OCI-LY3 (cell line): ENCODE measurements at regions not wholly inside any gene's neighbourhood (a gene's known extent, or its start where the extent isn't known, plus 50 kb on each side); places are given as distances from the start of the nearest gene placed in this dataset.

ENCODE experiments used
- H2AFZ ChIP-seq: fragments of 200-600, 300-600 bp; shearing (Covaris generic); 2 replicates; pipeline ENCODE4 v1.6.0; 2014; ENCODE audit warnings: antibody characterized with exemption, low read depth, low read length
- H3K27ac ChIP-seq: fragments of 200-600, 300-600 bp; sonication (generic); 2 replicates; pipeline ENCODE4 v1.5.1; 2014; ENCODE audit warnings: mild to moderate bottlenecking, low read length, moderate library complexity, mixed read lengths
- H3K27me3 ChIP-seq: fragments of 200-600, 300-600 bp; sonication (generic); 2 replicates; pipeline ENCODE4 v1.6.1; 2014; ENCODE audit warnings: low read depth, low read length, mixed read lengths
- H3K36me3 ChIP-seq: fragments of 200-600, 300-600 bp; sonication (generic); replicated peaks from 2 replicates; pipeline ENCODE3; 2014; ENCODE audit warnings: low read depth, low read length, mixed read lengths
- H3K4me1 ChIP-seq: fragments of 300-600, 200-600 bp; sonication (generic); 2 replicates; pipeline ENCODE4 v1.6.1; 2014; ENCODE audit warnings: low read length, mixed read lengths
- H3K4me2 ChIP-seq: fragments of 200-600, 300-600 bp; sonication (generic); 2 replicates; pipeline ENCODE4 v1.6.1; 2014; ENCODE audit warnings: low read length, mixed read lengths
- H3K4me3 ChIP-seq: fragments of 300-600, 200-600 bp; sonication (generic); 2 replicates; pipeline ENCODE4 v1.5.1; 2014; ENCODE audit warnings: antibody characterized with exemption, mild to moderate bottlenecking, low read length, moderate library complexity
- H3K79me2 ChIP-seq: fragments of 300-600, 200-600 bp; shearing (Covaris generic); 2 replicates; pipeline ENCODE4 v1.6.1; 2014; ENCODE audit warnings: mild to moderate bottlenecking, low read length, mixed read lengths
- H3K9ac ChIP-seq: fragments of 300-600, 200-600 bp; shearing (Covaris generic); 2 replicates; pipeline ENCODE4 v1.6.0; 2014; ENCODE audit warnings: mild to moderate bottlenecking, low read length, moderate library complexity
- H3K9me3 ChIP-seq: fragments of 200-600, 300-600 bp; shearing (Covaris generic); 2 replicates; pipeline ENCODE4 v1.6.1; 2014; ENCODE audit warnings: low read length, mixed read lengths; ENCODE audit not compliant: insufficient read depth
- H4K20me1 ChIP-seq: fragments of 200-600, 300-600 bp; sonication (generic); 2 replicates; pipeline ENCODE4 v1.6.1; 2016; ENCODE audit warnings: low read length, mixed read lengths; ENCODE audit not compliant: insufficient read depth
- EZH2phosphoT487 ChIP-seq: fragments of 200-600 bp; shearing (Covaris generic); IDR thresholded peaks from 2 replicates; pipeline ENCODE4 v1.6.1; 2018; ENCODE audit warnings: antibody characterized with exemption, mixed run types, low read depth
- TF ChIP-seq, protein P1 (sequence below): fragments of 200-600, 300-600 bp; sonication (generic); IDR thresholded peaks from 2 replicates; pipeline ENCODE4 v1.5.1; 2014; ENCODE audit warnings: antibody characterized with exemption, low read length, low read depth

- peaks cover 30% of the 10 kb centered on the region for H3K4me1 ChIP-seq
- TF ChIP-seq EZH2phosphoT487: no peak
- TF ChIP-seq, protein P1, sequence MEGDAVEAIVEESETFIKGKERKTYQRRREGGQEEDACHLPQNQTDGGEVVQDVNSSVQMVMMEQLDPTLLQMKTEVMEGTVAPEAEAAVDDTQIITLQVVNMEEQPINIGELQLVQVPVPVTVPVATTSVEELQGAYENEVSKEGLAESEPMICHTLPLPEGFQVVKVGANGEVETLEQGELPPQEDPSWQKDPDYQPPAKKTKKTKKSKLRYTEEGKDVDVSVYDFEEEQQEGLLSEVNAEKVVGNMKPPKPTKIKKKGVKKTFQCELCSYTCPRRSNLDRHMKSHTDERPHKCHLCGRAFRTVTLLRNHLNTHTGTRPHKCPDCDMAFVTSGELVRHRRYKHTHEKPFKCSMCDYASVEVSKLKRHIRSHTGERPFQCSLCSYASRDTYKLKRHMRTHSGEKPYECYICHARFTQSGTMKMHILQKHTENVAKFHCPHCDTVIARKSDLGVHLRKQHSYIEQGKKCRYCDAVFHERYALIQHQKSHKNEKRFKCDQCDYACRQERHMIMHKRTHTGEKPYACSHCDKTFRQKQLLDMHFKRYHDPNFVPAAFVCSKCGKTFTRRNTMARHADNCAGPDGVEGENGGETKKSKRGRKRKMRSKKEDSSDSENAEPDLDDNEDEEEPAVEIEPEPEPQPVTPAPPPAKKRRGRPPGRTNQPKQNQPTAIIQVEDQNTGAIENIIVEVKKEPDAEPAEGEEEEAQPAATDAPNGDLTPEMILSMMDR: no peak
- H3K9me3 ChIP-seq: no peaks in the 10 kb centered on the region
- no peak overlapping the region for H3K4me2 ChIP-seq
- H3K27ac ChIP-seq: no peak overlapping the region
- no peaks in the 10 kb centered on the region for H3K27me3 ChIP-seq
- H3K9ac ChIP-seq: no peak overlapping the region
- no peaks in the 10 kb centered on the region for H4K20me1 ChIP-seq
- H2AFZ ChIP-seq: no peak overlapping the region
- no peaks in the 10 kb centered on the region for H3K36me3 ChIP-seq
- H3K4me3 ChIP-seq: no peak overlapping the region
- H3K79me2 ChIP-seq: no peaks in the 10 kb centered on the region
Measured at GRCh38 chr7:106565428-106565827, 95.5 kb downstream of the CCDC71L start.

DNA sequence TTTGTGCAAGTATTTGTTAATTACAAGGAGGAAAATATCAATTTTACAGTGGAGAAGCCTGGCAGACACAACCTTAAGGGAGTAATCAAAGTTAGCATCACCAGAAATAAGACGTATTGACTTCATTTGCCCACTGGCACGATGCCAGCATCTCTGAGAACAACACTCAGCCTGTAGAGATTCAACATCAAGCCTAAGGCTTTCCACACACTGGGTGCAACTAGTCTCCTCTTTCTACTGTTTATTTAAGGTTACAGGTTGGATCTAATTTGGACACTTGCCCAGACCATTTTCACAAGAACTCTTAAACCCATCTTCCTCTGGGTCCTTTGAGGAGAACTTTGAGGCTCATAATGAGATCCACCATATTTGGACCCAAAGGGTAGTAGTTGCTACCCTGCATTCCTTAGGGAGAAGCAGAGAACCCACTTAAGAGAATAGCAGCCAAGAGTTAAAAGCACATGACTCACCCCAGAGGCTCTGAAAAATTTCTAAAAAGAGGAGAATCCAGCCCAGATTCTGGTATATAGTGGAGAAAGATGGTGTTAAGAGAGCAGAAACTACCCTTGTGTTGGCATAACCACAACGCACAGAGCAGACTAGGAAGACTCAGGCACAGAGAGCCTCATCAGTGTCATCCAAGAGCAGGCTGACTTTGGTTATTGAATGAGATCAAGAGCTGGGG is 97.3 kb downstream of the CCDC71L start:
- no peaks in the 10 kb centered on the region for H3K9me3 ChIP-seq
- H2AFZ ChIP-seq: no peak overlapping the region
- no peaks in the 10 kb centered on the region for H3K79me2 ChIP-seq
- H3K4me1 ChIP-seq: peaks cover 19% of the 10 kb centered on the region
- H3K9ac ChIP-seq: no peak overlapping the region
- no peaks in the 10 kb centered on the region for H3K27me3 ChIP-seq
- TF ChIP-seq EZH2phosphoT487: no peak
- TF ChIP-seq, protein P1: no peak
- no peak overlapping the region for H3K4me2 ChIP-seq
- H3K27ac ChIP-seq: no peak overlapping the region
- no peak overlapping the region for H3K4me3 ChIP-seq
- no peaks in the 10 kb centered on the region for H4K20me1 ChIP-seq
- no peaks in the 10 kb centered on the region for H3K36me3 ChIP-seq

DNA sequence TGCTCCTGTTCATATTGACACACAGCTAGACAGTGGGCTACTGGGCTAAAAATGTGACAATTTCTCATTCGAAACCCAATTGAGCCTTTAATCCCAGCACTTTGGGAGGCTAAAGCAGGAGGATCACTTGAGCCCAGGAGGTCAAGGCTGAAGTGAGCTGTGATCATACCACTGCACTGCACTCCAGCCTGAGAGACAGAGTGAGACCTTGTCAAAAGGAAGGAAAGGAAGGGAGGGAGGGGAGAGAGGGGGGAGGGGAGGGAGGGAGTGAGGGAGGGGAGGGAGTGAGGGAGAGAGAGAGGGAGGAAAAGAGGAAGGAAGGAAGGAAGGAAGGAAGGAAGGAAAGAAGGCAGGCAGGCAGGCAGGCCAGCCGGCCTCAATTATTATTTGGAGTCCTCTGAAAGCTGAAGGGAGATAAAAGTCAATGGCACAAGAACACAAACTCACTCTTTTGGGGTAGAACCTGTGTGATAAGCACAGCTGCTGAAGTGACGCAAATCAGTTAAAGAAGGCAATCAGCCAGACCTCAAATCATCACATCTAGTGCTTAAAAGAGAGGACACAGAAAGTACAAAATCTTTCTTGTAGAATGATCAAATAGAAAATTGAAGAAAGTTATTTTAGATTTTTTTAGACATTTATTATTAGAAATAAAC is 98.1 kb downstream of the CCDC71L start:
- Histone ChIP-seq H3K4me2 (no peak overlapping the region), H3K9me3 (no peaks in the 10 kb centered on the region), H3K4me1 (peaks cover 13% of the 10 kb centered on the region), H3K4me3 (no peak overlapping the region), H3K27ac (no peak overlapping the region), H3K9ac (no peak overlapping the region), H3K79me2 (no peaks in the 10 kb centered on the region), H2AFZ (no peak overlapping the region), H3K36me3 (no peaks in the 10 kb centered on the region), H3K27me3 (no peaks in the 10 kb centered on the region), H4K20me1 (no peaks in the 10 kb centered on the region)
- TF ChIP-seq, protein P1: no peak
- TF ChIP-seq EZH2phosphoT487: no peak

DNA sequence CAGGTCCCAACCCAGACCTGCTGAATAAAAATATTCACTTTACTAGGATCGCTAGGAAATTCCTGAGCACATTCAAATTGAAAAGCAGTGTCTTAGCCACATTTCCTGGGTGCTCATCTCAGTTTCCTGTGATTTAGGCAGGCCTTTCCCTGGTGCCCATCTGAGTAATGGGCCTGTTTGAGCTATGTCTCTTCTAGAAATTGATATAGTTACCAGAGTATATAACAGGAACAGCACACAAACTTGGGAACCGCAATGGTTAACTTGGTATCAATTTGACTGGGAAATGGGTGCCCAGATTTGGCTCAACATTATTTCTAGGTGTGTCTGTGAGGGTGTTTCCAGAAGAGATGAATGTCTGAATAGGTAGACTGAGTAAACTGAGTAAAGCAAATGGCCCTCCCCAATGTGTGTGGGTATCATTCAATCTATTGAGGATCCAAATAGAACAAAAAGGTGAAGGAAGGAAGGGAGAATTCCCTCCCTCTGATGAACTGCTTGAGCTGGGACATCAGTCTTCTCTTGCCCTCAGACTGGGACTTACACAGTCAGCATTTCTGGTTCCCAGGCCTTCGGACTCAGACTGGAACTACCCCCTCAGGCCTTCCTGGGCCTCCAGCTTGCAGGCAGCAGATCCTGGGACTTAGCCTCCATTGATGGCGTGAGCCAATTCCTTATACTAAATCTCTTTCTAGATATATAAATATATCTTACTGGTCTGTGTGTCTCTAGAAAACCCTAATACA is 99.1 kb downstream of the CCDC71L start:
- Histone ChIP-seq H3K9me3 (no peaks in the 10 kb centered on the region), H3K79me2 (no peaks in the 10 kb centered on the region), H3K36me3 (no peaks in the 10 kb centered on the region), H3K27me3 (no peaks in the 10 kb centered on the region), H2AFZ (no peak overlapping the region), H3K9ac (no peak overlapping the region), H4K20me1 (no peaks in the 10 kb centered on the region), H3K27ac (no peak overlapping the region), H3K4me2 (no peak overlapping the region), H3K4me3 (no peak overlapping the region), H3K4me1 (peaks cover 13% of the 10 kb centered on the region)
- TF ChIP-seq, protein P1: no peak
- TF ChIP-seq EZH2phosphoT487: no peak
